HG02588 (cell line): ENCODE measurements at regions not wholly inside any gene's neighbourhood (a gene's known extent, or its start where the extent isn't known, plus 50 kb on each side); places are given as distances from the start of the nearest gene placed in this dataset.
"Not testable (repeated sequence)": the region's sequence is repeated elsewhere in the genome, so short reads cannot be mapped to it uniquely, and the experiment has no call there.

Experiments used
- ATAC-seq: cut with Tn5 transposase; IDR thresholded peaks from one replicate; pipeline ENCODE4 v1.9.1; 2021; ENCODE audit warnings: mild to moderate bottlenecking, moderate library complexity; ENCODE audit not compliant: unreplicated experiment

- ATAC-seq = no peak
Measured at GRCh38 chr14:92223025-92223424, 99.9 kb upstream of the SLC24A4 start.

- no peak for ATAC-seq
Measured at GRCh38 chr14:92224358-92224954, 98.5 kb upstream of the SLC24A4 start.

GRCh38 chr14:92225731-92226130 is 97.2 kb upstream of the SLC24A4 start:
- ATAC-seq = no peak

GRCh38 chr14:92226166-92226565 is 96.8 kb upstream of the SLC24A4 start:
- not testable (repeated sequence) for ATAC-seq

GRCh38 chr14:92236243-92236900 is 86.6 kb upstream of the SLC24A4 start:
- ATAC-seq = no peak

- ATAC-seq = no peak
Measured at GRCh38 chr14:92240658-92241057, 82.3 kb upstream of the SLC24A4 start.

- no peak for ATAC-seq
Measured at GRCh38 chr14:92241966-92242595, 80.9 kb upstream of the SLC24A4 start.

- ATAC-seq = no peak
Measured at GRCh38 chr14:92244805-92245204, 78.2 kb upstream of the SLC24A4 start.

GRCh38 chr14:92247341-92247740 is 75.6 kb upstream of the SLC24A4 start:
- ATAC-seq = no peak

GRCh38 chr14:92247947-92248346 is 75.0 kb upstream of the SLC24A4 start:
- no peak for ATAC-seq

GRCh38 chr14:92248696-92249095 is 74.3 kb upstream of the SLC24A4 start:
- ATAC-seq = no peak

- not testable (repeated sequence) for ATAC-seq
Measured at GRCh38 chr14:92250366-92250765, 72.6 kb upstream of the SLC24A4 start.

GRCh38 chr14:92252323-92252722 is 70.6 kb upstream of the SLC24A4 start:
- ATAC-seq = no peak

- ATAC-seq = no peak
Measured at GRCh38 chr14:92253381-92253894, 69.5 kb upstream of the SLC24A4 start.

GRCh38 chr14:92254786-92255185 is 68.2 kb upstream of the SLC24A4 start:
- no peak for ATAC-seq

- no peak for ATAC-seq
Measured at GRCh38 chr14:92258934-92259333, 64.0 kb upstream of the SLC24A4 start.

- ATAC-seq = peak; percentile 71
Measured at GRCh38 chr14:92259613-92260357, 63.2 kb upstream of the SLC24A4 start.

GRCh38 chr14:92263681-92264080 is 59.3 kb upstream of the SLC24A4 start:
- no peak for ATAC-seq

- ATAC-seq = no peak
Measured at GRCh38 chr14:92264195-92264594, 58.8 kb upstream of the SLC24A4 start.

GRCh38 chr14:92266216-92266615 is 56.7 kb upstream of the SLC24A4 start:
- ATAC-seq = no peak
